ENCODE measurements at regions not wholly inside any gene's neighbourhood (a gene's known extent, or its start where the extent isn't known, plus 50 kb on each side); places are given as distances from the start of the nearest gene placed in this dataset.

GRCh38 chr2:38441346-38441745, 64.3 kb upstream of the ATL2 start:
- TF ChIP-seq CTCF (conservative IDR thresholded peaks at IDR 0.05; ENCODE audit: low read length) (no peak), EZH2phosphoT487 (IDR thresholded peaks at IDR 0.05; ENCODE audit: borderline replicate concordance, low read depth, low read length) (no peak)

Data from OCI-LY7 (cell line).